ENCODE measurements at regions not wholly inside any gene's neighbourhood (a gene's known extent, or its start where the extent isn't known, plus 50 kb on each side); places are given as distances from the start of the nearest gene placed in this dataset.

DNA sequence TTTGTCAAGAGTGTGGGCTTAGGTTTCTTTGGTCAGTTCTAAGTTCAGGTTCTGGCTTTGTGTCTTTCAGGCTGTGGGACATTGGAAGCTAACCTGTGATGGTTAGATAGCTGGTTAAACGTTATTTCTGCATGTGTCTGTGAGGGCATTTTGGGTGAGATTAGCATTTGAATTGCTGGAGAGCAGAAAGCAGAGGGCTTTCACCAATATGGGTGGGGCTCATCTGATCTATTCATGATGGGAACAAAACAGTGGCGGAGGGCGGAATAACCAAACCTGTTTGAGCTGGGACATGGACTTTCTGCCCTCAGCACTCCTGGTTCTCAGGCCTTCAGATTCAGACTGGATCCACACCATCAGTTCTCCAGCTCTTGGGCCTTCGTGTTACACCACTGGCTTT, 195.4 kb downstream of the KLF13 start:
- TF ChIP-seq, protein P1, sequence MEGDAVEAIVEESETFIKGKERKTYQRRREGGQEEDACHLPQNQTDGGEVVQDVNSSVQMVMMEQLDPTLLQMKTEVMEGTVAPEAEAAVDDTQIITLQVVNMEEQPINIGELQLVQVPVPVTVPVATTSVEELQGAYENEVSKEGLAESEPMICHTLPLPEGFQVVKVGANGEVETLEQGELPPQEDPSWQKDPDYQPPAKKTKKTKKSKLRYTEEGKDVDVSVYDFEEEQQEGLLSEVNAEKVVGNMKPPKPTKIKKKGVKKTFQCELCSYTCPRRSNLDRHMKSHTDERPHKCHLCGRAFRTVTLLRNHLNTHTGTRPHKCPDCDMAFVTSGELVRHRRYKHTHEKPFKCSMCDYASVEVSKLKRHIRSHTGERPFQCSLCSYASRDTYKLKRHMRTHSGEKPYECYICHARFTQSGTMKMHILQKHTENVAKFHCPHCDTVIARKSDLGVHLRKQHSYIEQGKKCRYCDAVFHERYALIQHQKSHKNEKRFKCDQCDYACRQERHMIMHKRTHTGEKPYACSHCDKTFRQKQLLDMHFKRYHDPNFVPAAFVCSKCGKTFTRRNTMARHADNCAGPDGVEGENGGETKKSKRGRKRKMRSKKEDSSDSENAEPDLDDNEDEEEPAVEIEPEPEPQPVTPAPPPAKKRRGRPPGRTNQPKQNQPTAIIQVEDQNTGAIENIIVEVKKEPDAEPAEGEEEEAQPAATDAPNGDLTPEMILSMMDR (IDR thresholded peaks at IDR 0.05; ENCODE audit: poor library complexity), result no peak
- TF ChIP-seq EZH2 (IDR thresholded peaks at IDR 0.05; ENCODE audit: borderline replicate concordance), result no peak

All from hepatocyte (in vitro differentiated cells).